CD4-positive, alpha-beta T cell treated with Interleukin-10 for 1 hour (primary cell): ENCODE measurements at regions not wholly inside any gene's neighbourhood (a gene's known extent, or its start where the extent isn't known, plus 50 kb on each side); places are given as distances from the start of the nearest gene placed in this dataset.

ENCODE experiments used
- DNase-seq: peaks from one replicate; pipeline ENCODE4 v3.0.0-alpha.2; 2020

- no peak for DNase-seq
Measured at GRCh38 chr6:14444295-14444972, 326.9 kb downstream of the CD83 start.

DNA sequence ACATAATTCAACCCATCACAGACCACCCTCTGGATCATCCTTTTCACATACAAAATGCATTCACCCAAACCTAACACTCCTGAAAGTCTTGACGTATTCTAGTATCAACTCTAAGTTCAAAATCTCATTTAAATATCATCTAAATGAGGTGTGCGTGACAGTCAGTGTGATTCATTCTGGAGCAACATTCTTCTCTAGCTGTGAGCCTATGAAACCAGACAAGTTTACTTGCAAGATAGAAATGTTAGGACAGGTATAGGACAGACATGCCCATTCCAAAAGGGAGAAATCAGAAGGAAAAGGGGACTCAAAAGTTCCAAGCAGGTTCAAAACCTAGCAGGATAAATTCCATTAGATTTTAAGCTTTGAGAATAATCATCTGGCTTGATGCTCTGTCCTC lies 329.7 kb downstream of the CD83 start:
- no peak for DNase-seq

DNA sequence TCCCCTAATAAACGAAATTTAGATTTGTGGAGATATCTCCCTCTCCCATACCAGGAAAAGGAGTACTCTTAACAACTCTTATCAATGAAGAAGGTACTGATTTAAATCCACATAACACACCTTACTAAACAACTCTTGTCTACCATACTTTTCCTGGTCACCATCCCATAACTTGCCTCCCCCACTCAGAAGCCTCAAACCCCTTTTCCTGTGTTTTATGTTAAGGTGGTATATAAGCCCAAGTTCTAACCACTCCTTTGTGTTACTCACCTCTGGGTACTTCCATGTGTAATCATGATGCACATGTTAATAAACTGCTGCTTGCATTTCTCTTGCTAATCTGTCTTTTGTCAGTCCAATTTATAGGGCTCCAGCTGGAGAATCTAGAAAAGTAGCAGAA lies 330.7 kb downstream of the CD83 start:
- no peak for DNase-seq

- DNase-seq, result no peak
Measured at GRCh38 chr6:14450133-14450504, 332.5 kb downstream of the CD83 start.

DNA sequence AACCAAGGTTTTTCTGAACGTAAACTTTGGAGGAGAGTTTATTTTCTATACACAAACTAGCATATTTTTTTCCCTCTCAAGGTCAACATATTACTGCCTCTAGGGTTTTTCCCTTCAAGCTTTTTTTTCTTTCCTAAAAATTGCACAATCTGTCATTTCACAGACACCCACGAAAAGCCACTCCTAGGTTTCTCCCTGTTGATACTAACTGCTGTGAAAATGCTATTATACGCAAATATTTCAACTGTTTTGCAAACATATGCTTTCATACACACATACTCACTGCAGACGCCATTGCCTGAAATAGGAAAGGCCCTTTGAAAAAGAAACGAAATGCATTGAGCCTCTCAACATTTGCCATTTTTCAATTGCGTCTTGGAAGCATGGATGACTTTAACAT lies 333.0 kb downstream of the CD83 start:
- DNase-seq, result no peak

DNA sequence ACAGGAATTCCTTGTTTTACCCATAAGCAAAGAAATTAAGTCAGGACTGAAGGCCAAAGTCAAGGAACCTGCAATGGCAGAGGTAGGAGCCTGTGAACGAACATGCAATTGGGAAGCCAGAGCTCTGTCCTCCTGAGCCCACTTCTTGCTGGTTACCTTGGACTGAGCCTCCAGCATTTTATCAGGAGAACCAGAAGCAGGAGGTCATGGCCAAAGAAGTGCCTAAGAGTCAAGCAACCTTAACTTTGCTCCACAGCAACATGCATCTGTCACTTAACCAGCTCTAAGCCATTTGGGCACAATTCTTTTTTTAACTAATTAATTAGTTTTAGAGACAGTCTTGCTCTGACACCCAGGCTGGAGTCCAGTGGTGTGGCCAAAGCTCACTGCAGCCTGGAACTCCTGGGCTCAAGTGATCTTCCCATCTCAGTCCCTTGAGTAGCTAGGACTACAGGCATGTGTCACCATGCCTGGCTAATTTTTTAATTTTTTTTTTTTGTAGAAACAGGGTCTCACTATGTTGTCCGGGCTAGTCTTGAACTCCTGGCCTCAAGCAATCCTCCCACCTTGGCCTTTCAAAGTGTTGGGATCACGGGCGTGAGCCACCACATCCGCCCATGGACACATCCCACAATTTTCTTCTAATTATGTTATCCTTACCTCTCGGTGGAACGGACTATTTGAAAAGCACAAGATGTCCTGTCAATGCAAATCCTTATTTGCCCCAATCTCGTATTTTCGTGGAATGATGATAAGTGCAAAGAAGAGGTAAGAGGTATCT lies 334.2 kb downstream of the CD83 start:
- DNase-seq, result no peak

DNA sequence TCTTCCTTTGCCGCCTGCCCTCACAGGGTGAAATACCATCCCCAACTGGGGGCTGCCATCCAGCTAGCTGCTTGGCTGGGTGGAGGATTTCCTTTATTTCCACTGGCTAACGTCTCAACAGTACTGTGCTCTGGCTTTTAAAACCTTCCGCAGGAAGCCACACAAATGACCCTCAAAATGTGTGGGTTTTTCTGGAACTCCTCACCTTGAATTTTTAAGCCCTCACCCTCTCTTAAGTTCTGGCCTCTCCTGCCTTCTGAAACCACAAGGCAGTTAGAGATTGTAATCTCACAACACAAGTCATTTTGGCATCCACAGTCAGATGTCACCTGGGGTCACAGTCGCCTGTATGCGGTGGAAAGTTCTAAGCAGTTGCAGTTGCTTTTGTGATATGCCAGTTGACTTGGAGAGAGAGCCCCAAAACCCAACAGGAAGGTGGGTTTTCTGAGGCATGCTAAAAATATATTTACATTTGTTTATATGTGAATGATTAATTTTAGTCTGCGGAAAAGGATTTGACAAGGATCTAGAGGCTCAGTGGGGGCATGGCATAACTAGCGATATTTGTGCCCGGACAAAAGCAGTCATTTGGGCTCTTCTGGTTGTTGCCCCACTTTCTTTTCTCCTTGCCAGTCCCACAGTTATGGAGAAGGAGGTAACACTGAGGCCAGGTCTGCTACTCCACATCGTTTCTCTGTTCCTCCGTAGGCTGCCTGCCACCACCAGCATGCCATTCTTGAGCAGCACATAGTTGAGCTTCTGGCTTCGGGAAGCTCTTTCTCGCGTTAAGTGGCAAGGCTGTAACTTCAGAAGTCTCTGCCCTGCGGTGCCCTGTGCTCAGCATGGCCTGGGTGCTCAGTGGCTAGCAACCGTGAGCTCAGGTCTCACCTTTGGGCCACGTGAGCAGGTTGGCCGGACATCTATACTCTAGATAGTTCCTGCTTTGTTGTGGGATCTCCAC lies 335.3 kb downstream of the CD83 start:
- DNase-seq, result peak; percentile 45

DNA sequence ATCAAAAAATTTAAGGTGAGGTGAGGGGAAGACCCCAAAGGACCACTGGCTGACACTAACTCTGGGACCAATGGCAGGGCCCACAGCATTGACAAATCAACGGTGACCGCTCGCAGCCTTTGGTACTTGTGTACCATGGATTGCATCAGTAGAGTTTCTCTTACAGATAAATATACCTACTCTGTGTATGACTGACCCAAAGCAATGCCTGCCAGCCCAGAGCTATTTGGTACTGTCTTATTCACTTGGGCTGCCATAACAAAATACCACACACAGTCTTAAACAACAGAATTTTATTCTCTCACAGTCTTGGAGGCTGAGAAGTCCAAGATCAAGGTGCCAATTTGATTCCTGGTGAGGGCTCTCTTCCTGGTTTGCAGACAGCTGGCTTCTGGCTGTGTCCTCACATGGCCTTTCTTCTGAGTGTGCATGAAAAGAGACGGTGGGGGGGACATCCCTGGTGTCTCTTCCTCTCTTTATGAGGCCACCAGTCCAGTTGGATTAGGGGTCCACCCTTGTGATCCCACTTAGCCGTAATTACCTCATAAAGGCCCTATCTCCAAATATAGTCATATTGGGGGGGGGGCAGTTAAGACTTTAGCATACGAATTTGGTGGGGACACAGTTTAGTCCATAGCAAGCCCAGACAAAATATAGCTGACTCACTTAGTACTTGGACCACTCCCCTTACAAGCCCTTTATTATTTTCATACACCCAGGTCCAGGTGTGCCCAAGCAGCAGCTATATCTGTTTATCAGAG lies 336.3 kb downstream of the CD83 start:
- DNase-seq, result no peak

DNA sequence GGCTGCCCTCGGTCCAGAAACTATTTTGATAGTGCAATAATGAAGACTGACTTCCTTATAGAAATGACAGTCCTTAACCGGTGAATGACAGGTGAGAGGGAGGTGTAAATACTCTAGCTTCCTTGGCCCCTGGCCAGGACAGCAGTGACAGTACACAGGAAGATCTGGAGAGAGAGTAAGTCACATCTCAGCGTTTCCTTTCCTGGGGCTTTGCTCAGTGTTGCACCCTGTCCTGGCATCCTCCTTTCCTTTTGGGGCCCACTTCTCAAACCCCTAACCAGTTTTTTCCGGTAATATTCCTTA lies 336.9 kb downstream of the CD83 start:
- peak; percentile 23 for DNase-seq

GRCh38 chr6:14455427-14455826 lies 337.9 kb downstream of the CD83 start:
- DNase-seq, result no peak

DNA sequence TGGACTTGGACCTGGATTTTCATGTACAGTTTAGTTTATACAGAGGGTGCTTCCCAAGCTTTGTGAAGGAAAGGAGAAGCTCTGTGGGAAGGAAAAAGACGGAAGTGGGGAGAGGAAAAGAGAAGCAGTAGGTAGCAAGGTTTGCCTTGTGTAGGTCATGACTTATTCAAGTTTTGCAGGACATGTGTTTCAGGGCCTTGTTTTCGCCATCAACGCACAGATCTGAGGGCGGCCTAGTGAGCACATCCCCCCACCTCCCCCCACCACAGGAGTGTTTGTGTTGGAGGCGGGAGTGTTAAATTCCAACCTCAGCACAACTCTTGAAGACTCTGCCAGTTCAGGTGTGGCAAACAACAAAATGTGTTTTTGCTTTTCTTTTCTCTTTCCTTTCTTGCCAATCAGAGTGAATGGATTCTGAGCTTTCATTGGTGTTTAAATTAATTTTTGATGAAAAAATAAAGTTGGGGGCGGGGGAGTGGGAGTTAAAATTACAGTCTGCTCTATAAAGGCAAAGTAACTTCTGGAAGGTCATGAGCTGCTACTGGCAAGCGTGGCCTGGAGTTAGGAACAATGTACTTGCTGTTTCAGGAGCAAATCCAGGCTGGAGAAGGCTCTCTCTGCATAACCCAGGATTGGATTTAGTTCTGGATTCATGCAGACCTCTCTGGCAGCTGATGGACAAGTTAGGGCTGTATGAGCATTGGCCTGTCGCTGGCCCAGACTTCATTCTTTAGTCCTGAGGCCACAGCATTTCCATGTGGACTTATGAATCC lies 338.5 kb downstream of the CD83 start:
- no peak for DNase-seq

GRCh38 chr6:14456941-14457340 lies 339.4 kb downstream of the CD83 start:
- no peak for DNase-seq

DNA sequence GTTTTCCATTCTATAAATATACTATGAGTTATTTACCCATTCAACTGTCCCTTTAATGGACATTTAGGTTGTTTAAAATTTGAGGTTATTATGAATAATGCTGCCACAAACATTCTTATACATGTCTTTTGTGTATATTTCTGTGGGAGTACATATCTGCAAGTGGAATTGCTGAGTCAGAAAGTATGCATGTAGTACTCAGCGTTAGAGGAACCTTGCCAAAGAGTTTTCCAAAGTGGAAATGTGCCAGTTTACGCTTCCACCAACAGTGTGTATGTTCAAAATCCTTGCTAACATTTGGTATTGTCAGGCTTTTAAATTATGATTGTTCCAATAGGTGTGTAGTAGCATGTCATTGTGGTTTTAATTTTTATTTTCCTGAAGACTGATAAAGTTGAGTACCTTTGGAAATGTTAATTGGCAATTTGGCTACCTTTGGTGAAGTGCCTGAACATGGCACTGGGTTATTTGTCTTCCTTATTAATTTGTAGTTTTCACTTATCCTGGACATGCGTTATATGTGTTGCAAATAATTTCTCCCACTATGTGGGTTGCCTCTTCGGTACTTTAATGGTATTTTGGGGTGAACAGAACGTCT lies 341.2 kb downstream of the CD83 start:
- no peak for DNase-seq

DNA sequence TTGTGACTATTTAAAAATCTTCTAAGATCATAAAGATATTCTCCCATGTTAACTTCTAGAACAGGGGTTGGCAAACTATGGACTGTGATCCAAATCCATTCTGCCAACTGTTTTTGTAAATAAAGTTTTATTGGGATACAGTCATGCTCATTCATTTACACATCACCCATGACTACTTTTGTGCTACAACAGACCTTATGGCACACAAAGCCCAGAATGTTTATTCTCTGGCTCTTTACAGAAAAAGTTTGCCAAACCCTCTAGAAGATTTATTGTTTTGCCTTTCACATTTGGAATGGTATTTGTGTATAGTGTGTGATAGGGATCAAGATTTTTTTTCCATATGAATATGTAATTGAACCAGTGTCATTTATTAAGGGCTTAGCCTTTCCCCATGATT lies 341.7 kb downstream of the CD83 start:
- no peak for DNase-seq

- DNase-seq, result no peak
Measured at GRCh38 chr6:14460556-14460955, 343.0 kb downstream of the CD83 start.

DNA sequence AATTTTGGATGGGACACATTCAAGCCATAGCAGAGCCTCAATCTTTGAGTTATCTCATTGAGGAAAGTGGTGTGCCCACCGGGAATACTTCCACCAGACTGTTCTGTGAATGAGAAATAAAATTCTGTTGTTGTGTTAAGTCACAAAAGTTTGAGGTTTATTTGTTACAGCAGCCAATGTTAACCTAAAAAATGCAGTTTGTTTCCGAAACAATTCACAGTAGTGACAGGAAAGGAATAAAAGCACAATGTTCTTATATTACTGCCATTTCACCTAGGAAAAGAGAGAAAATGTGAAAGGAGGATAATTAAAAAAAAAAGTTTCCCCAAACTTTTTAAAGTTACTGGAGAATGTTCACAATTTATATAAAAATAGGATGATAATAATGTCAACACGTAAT lies 344.6 kb downstream of the CD83 start:
- no peak for DNase-seq

GRCh38 chr6:14462566-14462965 lies 345.0 kb downstream of the CD83 start:
- DNase-seq, result no peak

GRCh38 chr6:14463110-14463509 lies 345.5 kb downstream of the CD83 start:
- no peak for DNase-seq

DNA sequence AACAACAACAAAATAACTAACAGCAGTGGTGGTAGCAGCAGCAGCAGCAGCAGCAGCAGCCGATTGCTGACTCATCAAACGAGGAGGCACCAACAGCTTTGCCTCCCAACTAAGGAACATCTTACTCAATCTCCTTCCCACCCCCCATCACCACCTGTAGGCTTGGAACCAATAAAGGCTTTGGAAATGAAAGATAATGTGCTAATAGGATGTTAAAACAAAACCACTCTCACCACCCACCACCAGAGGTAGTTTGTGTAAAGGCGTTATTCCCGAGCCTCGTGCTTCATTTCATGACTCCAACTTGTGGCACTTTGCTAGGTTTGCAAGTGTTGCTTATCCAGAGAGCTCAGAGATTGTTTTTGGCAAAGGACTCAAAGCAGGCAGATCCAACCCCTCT lies 346.5 kb downstream of the CD83 start:
- no peak for DNase-seq

DNA sequence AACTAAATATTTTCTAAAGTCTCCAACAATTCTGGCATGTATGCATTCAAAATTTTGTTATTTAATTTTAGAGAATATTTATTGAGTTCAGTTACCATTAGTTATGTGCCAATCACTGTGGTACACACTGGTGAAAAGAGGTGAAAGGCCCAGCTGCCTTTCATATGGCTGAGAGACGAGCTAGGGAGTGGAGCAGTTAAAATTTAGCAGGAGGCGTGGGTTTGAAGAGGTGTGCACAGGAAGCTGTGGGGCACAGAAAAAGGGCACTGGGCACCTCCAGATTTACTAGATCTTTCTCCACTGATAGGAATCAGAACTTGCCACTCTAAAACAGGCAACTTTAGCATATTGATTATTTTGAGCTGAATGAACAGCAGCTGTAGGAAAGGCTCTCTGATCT lies 347.1 kb downstream of the CD83 start:
- no peak for DNase-seq

- DNase-seq, result no peak
Measured at GRCh38 chr6:14466278-14466677, 348.7 kb downstream of the CD83 start.

GRCh38 chr6:14467591-14467990 lies 350.0 kb downstream of the CD83 start:
- DNase-seq, result no peak
